Sciatic nerve (tissue), 2 donors: ENCODE measurements at regions not wholly inside any gene's neighbourhood (a gene's known extent, or its start where the extent isn't known, plus 50 kb on each side); places are given as distances from the start of the nearest gene placed in this dataset.
"Not testable (repeated sequence)": the region's sequence is repeated elsewhere in the genome, so short reads cannot be mapped to it uniquely, and the experiment has no call there.

Source experiments
- ATAC-seq: fragments of 200-7000 bp; cut with Tn5 transposase; one replicate; pipeline ENCODE4 v1.9.1; 2020; ENCODE audit warnings: mild to moderate bottlenecking, moderate library complexity
- DNase-seq: peaks from one replicate; pipeline ENCODE4 v3.0.0-alpha.2; 2020; ENCODE audit warnings: low spot score
- intact Hi-C: fragments of 100-400 bp; cut with DNase I; formaldehyde crosslinking; loops from one replicate; pipeline ENCODE4 v1.14.2; 2022
- donor health status: DM: no; HTN: no; CAD: no.
- donor health status: DM: no; HTN: no; CAD: no.

DNA sequence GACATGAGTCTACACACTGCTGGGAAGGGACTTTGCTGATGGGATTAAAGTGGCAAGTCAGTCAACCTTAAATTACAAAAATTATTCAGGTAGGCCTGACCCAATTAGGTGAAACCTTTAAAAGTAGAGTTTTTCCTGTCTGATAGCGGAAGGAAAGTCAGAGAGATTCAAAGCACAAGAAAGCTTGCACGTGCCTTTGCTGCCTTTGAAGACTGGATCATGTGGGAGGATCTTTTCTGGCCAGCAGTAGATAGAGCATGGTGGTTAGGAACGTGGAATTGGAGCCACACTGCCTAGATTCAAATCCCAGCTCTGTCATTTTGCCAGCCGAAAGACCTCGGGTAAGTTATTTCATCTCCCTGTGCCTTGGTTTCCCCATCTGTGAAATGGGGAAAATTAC lies 265.8 kb upstream of the PROK2 start:
- no peak for DNase-seq
- ATAC-seq, result no peak
- intact Hi-C loops, result no loop called here

- intact Hi-C loops, result no loop called here
- ATAC-seq, result no peak
- DNase-seq, result no peak
Observed at GRCh38 chr3:72050048-72050632, 265.2 kb upstream of the PROK2 start.

DNA sequence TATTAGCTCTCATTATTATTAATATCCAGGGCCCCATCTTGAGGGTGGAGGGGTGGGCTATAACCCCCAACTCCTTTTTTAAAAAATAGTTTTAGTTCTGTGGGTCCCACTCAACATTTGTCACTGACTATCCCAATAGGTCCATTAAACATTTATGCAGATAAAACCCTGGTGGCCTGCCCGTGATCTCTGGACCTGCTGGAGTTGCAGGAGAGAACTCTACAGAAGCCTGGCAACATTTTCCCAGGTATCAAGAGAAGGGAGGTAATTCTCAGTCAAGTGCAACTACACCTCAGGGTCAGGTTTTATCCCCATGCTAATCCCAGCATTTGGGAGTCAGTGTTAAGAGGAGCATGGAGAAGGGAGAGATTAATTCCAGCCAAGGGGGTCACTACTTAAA lies 264.4 kb upstream of the PROK2 start:
- intact Hi-C loops, result no loop called here
- DNase-seq, result no peak
- no peak for ATAC-seq

DNA sequence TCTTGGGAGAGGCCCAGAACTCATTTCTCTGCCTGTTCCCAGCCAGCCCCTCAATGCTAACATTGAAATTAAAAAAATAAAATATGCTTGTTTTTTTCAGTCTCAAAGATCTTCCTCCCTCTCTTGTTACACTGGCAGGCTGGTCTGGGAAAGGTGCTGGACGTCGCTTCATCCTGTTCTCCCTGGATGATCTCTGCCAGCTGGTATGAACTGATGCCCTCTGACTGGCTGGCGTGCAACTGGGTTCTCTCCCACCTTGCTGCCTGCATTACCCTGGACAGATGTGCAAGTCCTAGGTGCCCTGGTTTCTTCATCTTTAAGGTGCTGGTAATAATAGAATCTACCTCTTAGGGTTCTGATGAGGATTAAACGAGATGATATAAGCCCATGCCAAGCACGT lies 263.9 kb upstream of the PROK2 start:
- ATAC-seq (no peak), DNase-seq (no peak)
- intact Hi-C loops, result no loop called here

GRCh38 chr3:72047221-72047871 lies 262.4 kb upstream of the PROK2 start:
- no peak for ATAC-seq
- intact Hi-C loops, result no loop called here

DNA sequence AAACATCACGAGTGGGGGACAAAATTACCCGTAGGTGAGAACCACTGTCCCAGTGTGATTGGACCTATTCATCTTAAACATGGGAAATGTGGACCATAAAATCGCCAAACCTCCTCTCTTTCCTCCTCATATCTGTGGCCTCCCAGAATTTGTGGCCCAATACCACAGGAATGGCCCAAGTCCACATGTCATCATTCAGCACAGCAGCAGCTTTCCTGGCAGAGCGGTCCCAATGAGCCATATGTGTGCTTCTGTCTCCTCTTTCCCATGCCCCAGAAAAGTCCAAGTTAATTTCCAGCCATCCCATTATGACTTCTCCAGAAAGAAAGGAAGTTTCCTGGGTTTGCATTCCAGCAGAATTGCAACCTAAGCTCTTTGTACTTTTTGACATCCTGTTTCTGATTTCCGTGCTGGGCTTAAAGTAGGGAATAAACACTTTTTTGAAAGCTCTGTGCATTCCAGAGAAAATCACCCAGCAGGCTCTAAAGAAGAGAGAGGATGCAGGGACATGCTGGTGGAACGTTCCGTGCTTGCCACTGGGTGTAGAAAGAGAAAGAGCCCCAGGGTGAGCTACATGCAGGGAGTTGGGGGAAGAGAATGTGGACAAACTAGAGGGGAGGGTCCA lies 259.4 kb upstream of the PROK2 start:
- intact Hi-C loops, result no loop called here
- ATAC-seq (no peak), DNase-seq (no peak)

More at GRCh38 chr3:72047221-72047871, 262.4 kb upstream of the PROK2 start:
- no peak for DNase-seq

DNA sequence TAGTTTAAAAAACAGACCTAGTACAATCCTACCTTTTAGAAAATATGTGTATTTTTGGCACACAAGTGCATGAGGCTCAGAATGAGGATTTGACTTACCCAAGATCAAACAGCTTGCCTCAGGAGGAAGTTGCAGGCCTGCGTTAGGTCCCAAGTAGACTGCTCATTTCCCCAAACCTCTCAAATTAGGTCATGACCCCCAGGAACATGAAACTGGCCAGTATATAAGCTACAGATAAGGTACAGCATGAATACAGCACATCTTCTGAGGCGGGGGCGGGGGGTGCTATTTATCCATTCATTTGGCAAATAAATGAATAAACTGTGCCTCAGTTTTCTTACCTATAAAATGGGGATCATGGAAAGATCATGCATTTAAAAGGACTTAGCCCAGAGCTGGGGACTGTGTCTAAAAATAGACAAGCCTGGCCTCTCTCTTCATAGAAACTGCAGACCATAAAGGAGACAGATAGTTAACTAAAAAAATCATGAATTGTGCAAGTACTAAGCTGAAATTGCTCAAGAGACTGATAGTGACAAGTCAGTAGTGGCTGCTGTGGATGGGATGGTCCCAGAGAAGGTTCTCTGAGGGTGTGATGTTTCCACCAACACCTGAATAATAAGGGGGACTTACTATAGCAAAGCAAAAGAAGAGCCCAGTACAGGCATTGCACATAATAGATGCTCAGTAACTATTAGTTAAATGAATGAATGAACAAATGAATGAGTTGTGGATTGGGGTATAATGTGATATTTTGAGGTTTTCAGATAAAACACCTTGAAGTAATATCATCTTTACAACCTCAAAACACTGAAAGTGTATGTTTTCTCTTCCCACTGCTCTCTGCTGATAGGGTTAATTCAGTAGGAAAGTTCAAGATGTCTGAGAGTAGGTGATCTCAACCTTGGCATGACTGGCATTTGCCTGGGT lies 258.5 kb upstream of the PROK2 start:
- ATAC-seq, result no peak
- DNase-seq, result no peak
- intact Hi-C loops, result no loop called here

- no peak for DNase-seq
- ATAC-seq, result no peak
- intact Hi-C loops, result no loop called here
Observed at GRCh38 chr3:72042397-72043203, 257.7 kb upstream of the PROK2 start.

DNA sequence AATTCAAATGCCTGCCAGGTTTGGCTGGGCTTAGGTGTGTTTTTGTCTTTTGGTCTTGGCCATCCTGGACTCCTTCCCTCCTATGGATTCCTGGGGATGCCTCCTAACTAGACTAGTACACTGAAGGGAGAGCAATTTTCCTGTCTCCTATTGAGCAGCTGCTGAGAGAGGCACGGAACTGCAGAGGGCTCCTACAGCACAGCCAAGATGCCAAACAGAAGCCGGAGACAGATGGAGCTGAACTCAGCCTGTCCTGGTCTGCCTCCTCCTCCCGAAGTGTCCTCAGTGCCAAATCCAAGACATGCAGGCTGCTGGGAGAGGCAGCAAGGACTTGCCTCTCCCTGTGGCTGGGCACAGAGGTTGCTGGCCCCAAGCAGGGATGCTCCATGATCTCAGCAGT lies 256.6 kb upstream of the PROK2 start:
- DNase-seq (no peak), ATAC-seq (peak; percentile 75)
- intact Hi-C loops, result no loop called here

DNA sequence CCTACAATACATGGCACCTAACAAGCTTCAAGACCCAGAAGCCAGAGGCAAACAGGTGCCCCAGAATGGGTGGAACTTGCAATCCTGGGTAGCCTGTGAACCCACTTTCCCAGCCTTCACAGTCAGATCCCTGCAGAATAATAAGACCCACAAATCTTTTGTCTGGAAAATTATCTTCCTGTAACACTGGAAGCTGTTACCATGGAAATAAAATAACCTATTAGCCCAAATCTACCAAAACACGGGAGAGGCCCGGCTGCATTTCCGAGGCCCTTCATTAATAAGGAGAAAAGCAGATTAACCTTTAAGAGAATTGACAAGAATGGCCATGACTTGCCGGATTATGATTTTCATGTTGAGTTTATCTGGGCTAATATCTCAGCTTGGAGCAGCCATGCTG lies 256.1 kb upstream of the PROK2 start:
- DNase-seq (no peak), ATAC-seq (no peak)
- intact Hi-C loops, result no loop called here

- intact Hi-C loops, result no loop called here
- DNase-seq (no peak), ATAC-seq (no peak)
Observed at GRCh38 chr3:72039677-72040076, 254.7 kb upstream of the PROK2 start.

DNA sequence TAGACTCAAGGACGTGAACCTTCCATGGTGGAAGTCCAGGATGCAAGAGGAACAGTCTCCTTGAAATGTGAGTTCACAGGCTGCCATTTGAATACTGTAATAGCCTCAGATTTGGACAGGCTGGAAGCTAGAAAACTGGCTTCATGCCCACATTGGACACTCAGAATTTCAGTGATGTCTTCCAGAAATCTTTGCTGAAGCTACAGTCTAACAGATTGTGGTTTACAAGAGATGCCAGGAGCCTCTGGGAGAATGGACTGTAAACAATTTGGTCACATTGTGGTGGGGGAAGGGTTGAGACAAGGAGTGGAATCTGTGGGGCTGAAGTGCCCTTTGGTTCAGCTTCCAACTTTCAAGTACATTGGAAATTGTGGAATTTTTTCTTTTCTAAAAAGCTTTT lies 252.0 kb upstream of the PROK2 start:
- no peak for ATAC-seq
- no peak for DNase-seq

DNA sequence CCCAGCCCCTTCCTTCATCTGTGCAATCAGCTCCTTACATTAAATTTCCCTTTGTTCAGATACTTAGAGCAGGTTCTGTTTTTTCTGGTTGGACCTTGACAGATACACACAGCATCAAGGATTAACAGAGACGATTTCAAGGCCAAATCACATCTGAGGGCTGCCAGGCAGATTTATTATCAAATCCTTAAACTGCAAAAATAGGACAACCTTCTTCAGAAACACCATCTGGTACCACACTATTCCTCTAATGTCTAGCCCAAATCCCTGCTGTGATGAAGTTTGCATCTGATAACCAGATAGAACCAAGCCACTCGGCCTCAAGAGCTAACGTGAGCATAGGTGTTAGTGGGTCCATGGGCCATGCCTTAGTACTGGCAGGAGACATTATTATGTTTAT lies 250.7 kb upstream of the PROK2 start:
- intact Hi-C loops, result no loop called here
- ATAC-seq, result no peak
- no peak for DNase-seq

More for the DNA sequence above, 252.0 kb upstream of the PROK2 start:
- intact Hi-C loops, result no loop called here

- DNase-seq (no peak), ATAC-seq (no peak)
- intact Hi-C loops, result no loop called here
Observed at GRCh38 chr3:72034986-72035385, 250.0 kb upstream of the PROK2 start.

DNA sequence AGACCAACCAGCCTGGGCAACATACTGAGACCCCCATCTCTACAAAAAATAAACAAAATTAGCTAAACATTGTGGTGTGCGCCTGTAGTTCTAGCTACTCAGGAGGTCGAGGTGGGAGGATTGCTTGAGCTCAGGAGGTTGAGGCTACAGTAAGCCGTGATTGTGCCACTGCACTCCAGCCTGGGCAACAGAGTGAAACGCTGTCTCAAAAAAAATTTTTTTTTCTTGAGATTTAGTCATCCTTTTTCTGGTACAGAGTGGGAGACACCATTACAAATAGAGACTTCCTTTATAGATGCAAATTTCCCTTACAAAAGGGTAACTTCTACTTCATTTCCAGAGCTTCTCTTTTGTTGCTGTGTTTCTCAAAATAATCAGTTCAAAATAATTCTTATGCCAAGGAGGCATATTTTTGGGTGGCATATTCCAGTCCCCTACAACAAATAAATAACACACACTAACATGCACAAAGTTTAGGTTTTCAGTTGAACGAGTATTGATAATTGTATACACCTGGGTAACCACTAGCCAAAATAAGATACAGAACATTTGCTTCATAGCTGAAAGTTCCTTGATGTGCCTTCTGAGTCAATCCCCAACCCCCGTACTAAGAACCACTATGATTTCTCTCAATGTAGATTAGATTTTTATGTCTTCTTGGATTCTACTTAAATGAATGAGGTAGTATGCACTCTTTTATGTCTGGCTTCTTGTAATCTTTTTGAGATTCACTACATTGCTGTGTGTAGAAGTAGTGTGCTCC lies 248.9 kb upstream of the PROK2 start:
- DNase-seq (no peak), ATAC-seq (no peak)
- intact Hi-C loops, result no loop called here

- ATAC-seq (no peak), DNase-seq (no peak)
- intact Hi-C loops, result no loop called here
Observed at GRCh38 chr3:72032441-72033135, 247.6 kb upstream of the PROK2 start.

- DNase-seq (no peak), ATAC-seq (peak; percentile 65)
- intact Hi-C loops, result no loop called here
Observed at GRCh38 chr3:72031581-72031980, 246.6 kb upstream of the PROK2 start.

DNA sequence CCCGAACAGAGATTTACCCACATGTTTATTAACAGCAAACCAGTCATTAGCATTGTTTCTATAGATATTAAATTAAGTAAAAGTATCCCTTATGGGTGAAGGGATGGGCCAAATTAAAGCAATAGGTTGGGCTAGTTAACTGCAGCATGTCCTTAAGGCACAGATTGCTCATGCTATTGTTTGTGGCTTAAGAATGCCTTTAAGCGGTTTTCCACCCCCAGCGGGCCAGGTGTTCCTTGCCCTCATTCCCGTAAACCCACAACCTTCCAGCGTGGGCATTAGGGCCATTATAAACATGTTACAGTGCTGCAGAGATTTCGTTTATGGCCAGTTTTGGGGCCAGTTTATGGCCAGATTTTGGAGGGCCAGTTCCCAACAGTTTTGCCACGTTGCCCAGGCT lies 245.3 kb upstream of the PROK2 start:
- intact Hi-C loops, ATAC-seq, DNase-seq: not testable (repeated sequence)
